Keratinocyte (primary cell): ENCODE measurements at regions not wholly inside any gene's neighbourhood (a gene's known extent, or its start where the extent isn't known, plus 50 kb on each side); places are given as distances from the start of the nearest gene placed in this dataset.

Experiments
- CTCF ChIP-seq, 3 experiments: IDR thresholded peaks in 1 of 3; conservative IDR thresholded peaks in 1 of 3; optimal IDR thresholded peaks in 1 of 3; 2 replicates in 2 of 3; 3 replicates in 1 of 3; pipeline versions ENCODE3 to v1.5.1; 2011; ENCODE audit warnings: low read length in 3 of 3, mild to moderate bottlenecking in 3 of 3, moderate library complexity in 2 of 3, control low read depth in 1 of 3, inconsistent platforms in 1 of 3; ENCODE audit not compliant: insufficient read depth in 2 of 3; ENCODE audit errors: extremely low read depth in 1 of 3
- EZH2 ChIP-seq: IDR thresholded peaks from one replicate; pipeline ENCODE4 v1.6.1; 2012; ENCODE audit warnings: inconsistent platforms, mild to moderate bottlenecking, low read length, moderate library complexity

- TF ChIP-seq CTCF (optimal IDR thresholded peaks at IDR 0.05 in 1 of 3, IDR thresholded peaks at IDR 0.05 in 1 of 3, conservative IDR thresholded peaks at IDR 0.05 in 1 of 3; ENCODE audit: extremely low read depth in 1 of 3, insufficient read depth in 2 of 3, low read length in 3 of 3) (no peak), EZH2 (no peak)
These were observed 319.9 kb downstream of the MYCN start for GRCh38 chr2:16260041-16260830.
